ENCODE measurements at regions not wholly inside any gene's neighbourhood (a gene's known extent, or its start where the extent isn't known, plus 50 kb on each side); places are given as distances from the start of the nearest gene placed in this dataset.

DNA sequence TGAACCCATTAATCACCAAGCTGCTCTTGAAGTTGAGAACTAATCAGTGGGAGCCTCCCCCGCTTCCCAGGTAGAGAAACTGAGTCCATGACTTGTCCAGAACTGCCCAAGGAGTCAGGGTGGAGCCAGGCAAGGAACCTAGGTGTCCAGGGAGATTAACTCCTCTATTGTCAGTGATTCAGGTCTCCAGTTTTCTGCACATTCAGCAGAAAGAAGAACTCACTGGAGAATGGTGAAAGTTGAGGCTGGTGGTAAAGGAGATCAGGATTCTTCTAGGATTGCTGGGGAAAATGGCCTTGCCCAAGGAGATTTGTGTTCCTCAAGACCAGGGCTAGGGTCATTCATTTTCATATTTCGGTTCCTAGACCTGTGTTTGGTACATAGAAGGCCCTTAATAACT is 87.2 kb upstream of the CISTR start:
- DNase-seq: no peak

DNA sequence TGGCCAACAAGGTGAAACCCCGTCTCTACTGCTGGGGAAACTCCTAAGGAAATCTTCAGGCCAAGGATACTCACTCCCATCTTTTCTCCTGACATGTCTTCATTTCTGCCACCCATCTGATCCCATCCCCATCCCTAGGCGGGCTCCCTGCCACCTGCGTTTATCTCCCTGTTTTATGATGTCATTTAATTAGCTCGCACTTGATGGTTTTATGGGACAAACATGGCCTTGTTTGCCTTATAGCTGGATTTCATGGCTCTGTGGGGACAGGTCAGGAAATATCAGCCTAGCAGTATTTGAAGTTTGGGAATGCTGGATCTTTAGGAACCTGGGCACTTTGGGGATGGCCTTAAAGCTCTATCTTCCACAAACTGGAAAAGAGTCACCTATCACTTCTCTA is 88.5 kb upstream of the CISTR start:
- no peak for DNase-seq

DNA sequence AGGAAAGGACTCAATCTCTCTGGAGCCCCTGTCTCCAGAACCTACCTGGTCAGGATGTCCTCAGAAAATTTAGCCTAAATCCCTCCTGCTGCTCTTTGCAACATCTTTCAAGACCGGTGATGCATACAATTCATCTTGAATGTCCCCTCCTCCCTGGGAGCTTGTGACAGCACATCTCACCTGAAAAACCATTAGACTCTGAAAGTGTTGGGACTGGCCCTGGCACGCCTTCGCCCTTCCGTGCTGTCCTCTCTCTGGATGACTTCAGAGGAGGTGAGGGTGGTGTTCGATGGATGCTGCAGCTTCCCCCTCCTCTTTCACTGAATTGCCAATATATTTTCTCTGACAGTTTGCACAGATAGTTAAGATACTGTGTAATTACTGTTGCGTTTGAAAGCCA is 90.9 kb upstream of the CISTR start:
- no peak for DNase-seq

DNA sequence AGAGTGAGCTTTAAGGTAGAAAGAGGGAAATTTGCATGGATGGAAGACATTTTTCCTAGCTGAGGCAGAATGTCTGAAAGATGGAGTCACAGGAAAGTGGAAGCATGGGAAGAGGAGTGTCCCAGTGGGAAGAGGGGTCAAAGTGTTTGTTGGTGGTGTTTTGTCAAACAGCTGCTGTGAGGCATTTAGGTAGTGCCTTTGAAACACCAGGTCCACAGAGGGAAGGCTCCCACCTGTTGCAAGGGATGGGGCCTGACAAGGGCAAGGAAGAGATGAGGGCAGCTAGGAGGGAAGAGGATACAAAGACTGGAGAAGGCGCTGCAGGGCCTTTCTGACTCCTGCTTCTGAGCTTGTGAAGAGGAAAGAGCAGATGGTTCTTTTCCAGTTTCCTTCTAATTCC is 91.8 kb upstream of the CISTR start:
- no peak for DNase-seq

DNA sequence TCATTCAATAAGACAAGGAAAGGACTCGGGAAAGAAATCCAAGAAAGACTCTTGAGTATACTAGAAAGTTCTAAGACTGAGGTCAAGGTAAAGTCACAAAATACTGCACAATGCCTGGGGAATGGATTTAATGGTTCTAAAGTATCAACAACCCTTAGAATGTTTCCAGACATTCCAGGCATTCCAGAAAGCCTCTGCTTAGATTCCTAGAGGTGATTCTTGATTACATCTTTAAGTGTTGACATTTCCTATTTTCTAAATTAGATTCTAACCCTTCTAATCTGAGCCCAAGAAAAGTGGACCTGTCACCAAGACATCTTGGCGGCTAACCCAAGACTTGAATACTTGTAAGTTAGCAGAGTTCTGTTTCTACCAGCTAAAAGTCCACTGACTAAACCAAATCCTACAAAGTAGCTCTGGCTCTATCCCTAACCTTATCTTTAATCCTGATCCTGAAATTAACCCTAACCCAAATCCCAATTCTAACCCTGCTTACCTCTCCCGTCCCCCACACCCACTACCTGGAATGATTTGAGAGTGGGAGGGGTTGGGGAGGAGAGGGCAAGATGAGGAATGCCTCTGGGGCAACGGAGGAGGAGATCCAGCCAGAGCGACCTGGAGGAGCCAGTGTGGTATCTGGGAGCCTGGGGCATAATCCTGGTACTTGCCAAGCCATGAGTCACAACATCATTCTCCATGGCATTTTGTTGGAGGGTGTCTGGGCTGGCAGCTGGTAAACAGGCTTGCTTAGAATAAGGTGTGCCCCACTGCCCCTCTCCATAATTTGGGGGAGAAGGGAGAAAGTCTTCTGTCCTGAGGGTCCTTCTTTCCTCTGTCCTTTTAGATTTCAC is 93.4 kb upstream of the HOXC13 start:
- DNase-seq: peak; percentile 54

DNA sequence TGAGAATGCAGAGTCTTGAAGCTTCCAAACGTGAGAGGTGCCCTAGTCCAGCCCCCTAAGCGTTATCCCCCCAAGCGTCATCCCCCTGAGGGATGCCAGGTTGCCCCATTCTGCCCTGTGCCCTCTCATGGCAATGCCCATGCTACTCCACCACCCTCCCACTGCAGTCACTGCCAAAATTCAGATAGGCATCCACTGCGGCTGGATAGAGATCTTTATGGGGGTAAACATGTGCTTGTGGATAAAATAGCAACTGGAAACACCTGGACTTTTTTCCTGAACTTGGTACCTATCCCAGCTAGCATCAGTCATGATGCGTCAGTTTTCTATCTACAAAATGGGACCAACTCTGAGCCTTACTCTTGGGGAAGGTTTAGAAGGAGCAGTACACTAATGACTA is 92.7 kb upstream of the HOXC13 start:
- DNase-seq: no peak

DNA sequence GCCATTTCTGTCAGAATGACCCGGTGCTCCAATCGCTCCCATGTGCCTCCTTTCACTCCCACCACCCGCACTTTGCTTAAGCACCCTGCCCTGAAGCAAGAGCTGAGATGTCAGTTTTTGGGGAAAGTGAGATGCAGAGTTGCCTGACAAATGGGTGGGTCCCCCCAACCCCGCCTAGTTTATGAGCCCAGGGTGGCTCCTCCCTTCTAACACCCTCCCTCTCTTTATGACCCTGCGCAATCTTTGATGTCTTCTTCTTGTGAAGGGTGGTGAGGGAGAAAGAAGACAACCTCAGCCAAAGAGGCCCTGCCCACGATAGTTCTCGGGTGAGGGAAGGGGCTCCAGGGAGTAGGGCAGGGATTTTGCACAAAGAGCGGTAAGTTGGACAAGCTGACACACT is 89.5 kb upstream of the HOXC13 start:
- DNase-seq: no peak

DNA sequence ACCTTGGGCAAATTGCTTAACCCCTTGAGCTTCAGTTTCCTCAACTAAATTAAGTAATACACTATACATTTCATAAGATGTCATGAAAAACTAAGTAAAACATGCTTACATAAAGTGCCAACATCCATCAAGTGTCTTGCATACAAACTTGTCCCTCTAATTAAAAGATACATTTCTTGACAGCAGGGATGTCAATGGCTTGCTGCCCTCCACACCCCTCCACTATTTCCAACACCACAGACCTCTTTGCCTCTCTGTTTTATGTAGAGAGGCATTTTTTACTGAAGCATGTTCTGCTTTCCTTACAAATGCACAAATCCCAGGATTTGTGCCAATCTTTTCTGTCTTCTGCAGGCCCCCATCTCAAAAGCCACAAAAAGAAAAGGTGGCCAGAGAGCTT is 89.0 kb upstream of the HOXC13 start:
- no peak for DNase-seq

DNA sequence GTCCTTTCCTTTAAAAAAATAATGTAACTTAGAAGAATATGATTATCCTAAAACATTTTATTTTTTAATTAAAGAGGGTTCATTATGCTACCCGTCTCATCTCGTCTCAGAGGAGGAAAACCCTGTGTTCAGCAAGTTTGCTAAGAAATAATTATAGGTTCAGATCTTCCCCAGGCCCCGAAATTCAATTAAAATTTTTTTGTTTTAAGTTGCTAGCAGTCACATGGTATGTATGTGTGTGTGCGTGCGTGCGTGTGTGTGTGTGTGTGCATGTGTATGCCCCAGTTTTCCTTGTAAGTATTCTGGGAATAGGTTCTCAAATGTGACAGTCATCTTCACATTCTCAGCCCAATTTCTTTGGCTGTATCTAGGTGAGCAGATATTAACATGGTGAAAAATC is 86.6 kb upstream of the HOXC13 start:
- no peak for DNase-seq

DNA sequence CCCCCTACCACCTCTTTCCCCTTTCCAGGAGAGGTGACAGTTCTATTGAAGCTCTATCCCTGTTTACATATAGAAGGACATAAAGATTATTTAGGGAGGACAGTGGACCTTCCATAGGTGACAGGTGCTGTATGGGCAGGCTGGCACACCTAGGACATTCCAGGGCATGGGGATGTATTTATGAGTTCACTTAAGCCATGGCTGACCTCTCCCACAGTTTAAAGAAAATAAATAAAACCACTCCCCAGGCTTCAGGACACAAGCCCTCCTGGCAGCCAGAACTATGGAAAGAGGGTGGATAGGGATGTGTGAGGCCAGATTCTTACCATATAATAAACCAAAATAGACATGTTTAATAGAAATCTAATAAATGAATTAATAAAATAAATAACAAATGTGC is 85.6 kb upstream of the HOXC13 start:
- no peak for DNase-seq

DNA sequence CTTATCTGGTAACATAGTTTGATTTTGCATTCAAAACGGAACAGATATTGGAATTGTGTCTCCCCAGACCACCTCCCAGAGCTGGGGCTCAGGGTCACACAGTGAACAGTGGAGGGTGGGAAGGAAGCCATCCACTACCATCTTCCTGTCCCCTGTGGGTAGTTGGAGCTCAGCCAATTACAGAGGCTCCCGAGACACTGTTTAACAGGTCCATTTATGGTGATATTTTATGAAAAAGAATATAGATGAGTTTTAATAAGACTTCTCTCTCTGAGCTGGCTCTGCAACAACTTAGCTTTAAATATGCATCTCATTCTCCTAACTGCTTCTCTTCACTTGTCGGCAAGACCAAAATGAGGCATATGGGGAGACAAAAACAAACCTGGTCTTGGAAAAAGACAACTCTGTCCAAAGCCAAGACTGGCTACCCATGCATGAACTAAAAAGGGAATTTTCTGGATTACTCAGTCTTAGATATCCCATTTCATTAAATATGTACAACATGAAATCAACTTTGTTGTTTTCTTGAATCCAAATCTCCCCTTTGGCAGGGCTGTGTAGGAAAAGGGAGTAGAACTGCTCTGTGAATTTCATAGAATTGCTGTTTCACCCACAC is 83.8 kb upstream of the HOXC13 start:
- no peak for DNase-seq

DNA sequence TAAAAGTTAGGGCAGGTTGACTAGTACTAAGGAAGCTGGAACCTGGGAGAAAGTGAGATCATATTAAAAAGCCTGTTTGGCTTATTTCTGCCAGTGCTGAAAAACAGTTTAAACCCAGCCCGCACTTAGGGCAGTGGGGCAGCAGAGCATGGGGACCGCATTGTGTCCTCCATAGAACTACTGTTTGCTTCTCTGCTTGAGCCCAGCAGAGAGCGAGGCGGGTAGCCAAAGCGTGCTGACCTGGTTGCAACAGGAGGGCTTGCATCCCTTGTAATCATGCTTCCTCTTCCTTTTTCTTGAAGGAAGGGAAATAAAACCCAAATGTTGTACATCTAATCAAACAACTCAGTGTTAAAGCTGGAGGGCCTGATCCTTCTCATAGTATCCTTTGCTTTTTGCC is 82.5 kb upstream of the HOXC13 start:
- no peak for DNase-seq

DNA sequence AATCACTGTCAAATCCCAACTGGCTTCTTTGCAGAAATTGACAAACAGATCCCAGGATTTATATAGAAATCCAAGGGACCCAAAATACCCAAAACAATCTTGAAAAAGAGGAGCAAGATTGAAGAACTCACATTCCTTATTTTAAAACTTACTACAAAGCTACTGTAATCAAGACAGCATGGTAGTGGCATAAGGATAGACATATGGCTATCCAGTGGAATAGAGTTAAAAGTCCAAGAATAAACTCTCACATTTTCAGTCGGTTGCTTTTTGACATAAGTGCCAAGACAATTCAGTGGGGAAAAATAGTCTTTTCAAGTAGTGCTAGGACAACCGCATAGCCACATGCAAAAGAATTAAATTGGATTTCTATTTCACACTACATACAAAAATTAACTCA is 81.0 kb upstream of the HOXC13 start:
- DNase-seq: no peak

DNA sequence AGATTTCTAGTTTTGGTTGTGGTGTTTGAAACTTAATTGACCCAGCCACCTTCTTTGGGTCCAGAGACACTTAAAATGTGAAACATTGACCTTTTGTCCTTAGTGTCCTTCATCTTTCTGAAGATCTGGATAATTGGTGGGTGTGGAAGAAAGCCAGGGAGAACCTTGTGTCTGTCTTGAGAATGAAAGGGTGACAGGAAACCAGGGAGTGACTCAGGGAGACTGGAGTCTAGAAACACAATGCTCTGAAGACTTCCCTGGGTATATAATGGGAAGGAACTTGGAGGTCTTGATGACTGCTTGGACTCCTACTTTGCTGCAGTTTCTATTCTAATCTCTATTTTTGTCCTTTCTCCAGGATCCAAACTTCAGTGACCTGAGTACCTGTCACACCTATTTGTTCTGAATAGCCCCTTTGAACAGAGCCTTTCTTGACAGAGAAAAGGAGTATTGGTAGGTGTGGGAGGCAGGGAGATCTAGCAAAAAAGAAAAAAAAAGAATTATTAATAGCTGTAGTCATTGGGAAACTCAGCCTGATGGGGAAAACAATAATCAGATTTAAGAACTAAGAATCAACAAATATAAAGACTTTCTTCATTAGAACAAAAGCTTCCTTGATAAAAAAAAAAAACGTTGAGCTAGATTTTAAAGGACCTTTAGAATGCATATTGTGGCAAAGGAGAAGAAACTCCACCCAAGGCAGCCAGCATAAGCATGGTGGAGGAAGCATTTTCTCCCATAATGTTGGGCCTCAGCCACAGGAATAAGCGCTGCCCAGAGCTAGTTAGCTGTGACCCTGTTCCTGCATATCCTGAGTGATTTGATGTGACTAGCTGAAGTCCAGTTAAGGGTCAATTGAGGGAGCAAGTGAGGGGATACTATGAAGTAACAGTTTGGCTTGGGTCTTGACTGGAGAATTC is 77.9 kb upstream of the HOXC13 start:
- no peak for DNase-seq

DNA sequence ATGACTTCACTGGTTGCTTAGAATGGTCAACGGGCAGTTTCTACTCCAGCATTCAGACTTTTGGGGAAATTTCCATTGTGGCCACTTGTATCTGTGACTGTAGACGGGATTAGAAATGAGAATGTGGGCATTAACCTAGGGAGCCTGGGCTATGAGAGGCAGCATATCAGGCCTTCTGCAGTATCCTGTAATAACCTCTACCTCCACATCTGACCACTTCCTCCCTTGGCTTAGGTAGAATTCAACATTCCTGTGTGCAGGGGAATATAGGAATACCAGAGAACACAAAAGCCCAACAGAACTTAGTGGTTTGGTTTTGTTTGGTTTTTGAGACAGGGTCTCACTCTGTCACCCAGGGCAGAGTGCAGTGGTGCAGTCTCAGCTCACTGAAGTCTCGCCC is 76.4 kb upstream of the HOXC13 start:
- DNase-seq: no peak

DNA sequence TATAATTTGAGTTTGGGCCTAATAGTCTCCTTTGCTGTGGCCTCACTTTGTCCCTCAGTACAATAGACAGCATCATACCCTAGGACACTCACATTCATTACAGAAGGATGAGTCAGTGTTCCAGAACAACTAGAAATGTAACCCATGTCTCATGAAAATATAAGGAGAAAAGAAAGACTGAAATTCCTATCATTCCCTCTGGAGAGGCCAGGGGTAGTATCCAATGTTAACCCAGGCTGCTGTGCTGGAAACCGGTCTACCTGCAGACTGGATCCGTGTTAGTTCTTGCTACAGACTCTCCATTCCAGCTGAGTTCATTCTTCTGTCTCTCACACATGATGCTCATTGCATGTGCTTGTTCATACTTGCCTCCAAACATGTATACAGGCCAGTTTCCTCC is 75.8 kb upstream of the HOXC13 start:
- DNase-seq: no peak

DNA sequence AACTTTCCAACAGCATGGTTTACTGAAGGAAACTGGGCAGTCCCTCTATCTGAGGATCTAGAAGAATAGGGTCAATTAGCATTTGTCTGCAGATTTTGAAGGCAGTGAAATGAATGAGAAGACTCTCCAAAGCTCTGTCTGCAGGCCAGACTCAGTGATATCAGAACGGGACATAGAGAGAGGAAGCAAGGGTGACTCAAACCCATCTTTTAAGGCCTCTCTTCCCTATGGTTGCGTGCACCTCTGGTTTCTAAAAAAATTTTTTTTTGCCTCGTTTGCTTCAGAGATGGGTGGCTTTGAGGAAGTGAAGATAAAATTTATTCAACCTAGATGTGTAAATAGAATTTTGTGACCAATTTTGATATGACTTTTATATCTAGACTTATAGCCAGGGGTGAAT is 71.9 kb upstream of the HOXC13 start:
- no peak for DNase-seq

DNA sequence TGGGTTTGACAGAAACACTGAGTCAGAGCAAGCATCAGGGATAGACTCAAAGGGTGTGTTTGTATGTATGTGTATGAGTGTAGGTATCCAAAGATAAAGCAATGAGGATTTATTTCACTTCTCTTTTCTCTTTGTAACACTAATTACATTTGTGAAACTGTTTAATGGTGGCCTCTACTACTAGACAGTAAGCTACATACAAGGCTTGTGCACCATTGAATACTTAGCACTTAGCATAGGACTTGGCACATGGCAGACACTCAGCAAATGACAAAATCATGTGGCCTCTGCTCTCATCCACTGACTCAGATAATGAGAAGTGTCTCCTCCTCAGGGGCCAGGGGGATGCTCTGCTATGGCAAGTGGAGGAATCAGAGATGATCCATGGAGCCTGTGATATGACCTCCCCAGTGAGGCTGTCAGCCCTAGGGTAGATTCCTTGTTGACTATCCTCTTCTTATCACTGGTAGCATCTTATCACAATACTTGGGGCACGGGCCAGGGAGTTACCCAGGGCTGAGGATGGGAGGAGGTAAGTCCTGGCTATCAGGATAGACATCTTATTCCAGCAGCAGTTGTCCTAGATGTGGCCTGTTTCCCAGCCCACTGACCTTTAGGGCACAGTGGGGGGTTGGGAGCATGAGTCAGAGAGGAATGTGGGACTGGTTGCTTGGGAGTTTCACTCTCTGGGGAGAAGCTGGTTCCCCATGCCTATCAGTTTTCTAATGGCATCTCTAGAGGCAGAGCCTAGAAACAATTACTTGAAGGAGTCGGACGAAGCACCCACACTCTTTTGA is 71.2 kb upstream of the HOXC13 start:
- no peak for DNase-seq

DNA sequence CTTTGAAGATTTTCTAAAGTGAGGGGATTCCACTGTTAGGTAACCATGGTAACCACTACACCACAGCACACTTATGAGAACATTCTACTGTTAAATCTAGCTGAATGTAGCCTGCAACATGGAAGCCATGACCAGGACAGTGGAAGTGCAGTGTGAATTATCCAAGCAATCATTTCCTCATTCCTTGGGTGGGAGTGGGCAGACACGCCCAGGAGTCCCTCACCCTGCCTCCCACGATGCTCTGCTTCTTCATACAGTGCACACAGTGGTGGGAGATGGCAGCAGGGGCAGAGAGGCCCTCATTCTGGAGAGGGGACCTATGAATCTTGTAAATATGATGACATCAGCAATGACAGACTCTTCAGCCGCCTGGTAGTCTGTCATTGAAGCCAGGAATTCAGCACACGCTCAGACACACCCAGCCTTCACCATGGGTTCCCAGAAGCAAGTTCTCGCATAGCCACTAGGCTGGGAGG is 70.1 kb upstream of the HOXC13 start:
- DNase-seq: no peak

DNA sequence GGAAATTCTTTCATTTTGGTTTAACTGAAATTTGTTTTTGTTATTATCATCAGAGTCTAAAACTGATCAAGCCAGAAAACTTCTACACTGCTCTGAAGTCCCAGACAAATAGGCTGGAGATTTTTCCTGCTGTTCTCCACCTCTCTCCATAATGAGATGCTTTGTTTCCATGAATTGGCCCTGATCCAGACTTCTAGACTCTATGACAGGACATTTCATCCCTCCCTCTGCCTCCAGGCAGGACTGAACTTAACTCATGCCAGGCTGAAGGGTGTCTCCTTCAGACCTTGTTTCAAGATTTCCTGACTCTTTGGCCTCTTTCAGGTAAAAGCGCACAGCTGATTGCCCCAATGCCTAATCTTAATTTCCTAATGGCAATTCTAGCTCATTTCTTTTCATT is 69.1 kb upstream of the HOXC13 start:
- DNase-seq: no peak

DNA sequence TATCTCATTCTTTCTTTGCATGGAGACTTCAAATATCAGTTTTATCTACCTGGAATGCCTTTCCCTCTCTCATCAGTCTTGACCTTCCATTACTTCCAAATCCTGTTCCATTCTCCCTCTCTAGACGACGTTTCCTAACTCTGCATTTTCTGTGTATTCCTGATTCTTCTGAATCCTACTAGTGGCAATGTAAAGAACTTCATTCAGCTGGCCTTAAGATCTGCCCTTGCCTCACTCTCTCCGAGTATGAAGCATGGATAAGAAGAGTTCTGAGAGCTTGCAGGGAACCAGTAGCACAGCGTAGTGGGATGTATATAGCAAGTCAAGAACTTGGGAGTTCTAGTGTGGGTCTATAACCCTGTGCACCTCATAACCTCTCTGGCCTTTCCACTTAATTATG is 68.5 kb upstream of the HOXC13 start:
- no peak for DNase-seq

DNA sequence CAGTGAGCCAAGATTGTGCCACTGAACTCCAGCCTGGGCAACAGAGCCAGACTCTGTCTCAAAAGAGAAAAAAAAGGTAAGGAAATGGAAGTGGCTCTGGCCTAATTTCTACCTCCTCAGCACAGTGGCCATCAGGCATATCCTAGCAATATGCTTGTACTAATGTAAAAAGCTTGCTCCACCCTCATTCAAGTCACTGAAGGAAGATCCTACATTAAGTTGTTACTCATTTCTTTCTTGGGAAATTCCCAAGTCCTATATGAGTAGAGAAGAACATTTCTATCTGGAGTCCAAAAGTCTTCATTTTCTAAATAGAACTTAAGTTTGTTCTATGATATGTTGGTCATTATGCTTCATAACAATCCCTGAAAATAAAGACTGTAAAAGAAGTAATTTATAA is 67.3 kb upstream of the HOXC13 start:
- peak; percentile 7 for DNase-seq

DNA sequence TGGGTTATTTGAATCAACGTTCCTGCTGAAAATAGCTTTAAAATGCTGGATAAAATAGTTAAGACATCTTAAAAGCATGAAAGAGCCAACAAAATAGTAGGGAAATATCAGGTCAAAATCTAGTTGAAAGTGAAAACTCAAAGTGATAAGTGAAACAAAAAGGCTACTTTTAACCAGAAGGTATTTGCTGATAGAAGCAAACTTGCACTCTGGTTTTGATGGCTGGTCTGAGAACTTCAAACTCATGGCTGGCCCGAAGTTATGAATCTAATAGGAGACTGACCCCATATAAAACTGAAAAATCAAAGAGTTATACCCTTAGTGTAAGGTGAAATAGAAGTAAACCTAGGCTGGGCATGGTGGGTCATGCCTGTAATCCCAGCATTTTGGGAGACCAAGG is 66.3 kb upstream of the HOXC13 start:
- DNase-seq: no peak

Measured in kidney glomerular epithelial cell (primary cell).